WERI-Rb-1 (cell line): ENCODE measurements at regions not wholly inside any gene's neighbourhood (a gene's known extent, or its start where the extent isn't known, plus 50 kb on each side); places are given as distances from the start of the nearest gene placed in this dataset.

Experiments
- DNase-seq: peaks from one replicate; pipeline ENCODE4 v3.0.0-alpha.2; 2020
- H3K27ac ChIP-seq: fragments of 250-450 bp; sonication (Bioruptor Pico); 2 replicates; pipeline ENCODE4 v1.5.1; 2020; ENCODE audit warnings: mild to moderate bottlenecking, moderate library complexity
- H3K27me3 ChIP-seq: fragments of 250-450 bp; sonication (Bioruptor Pico); 2 replicates; pipeline ENCODE4 v1.5.1; 2021; ENCODE audit warnings: mild to moderate bottlenecking, low read depth, moderate library complexity; ENCODE audit not compliant: insufficient read depth, severe bottlenecking
- H3K36me3 ChIP-seq: fragments of 250-450 bp; sonication (Bioruptor Pico); 2 replicates; pipeline ENCODE4 v1.5.1; 2020; ENCODE audit warnings: mild to moderate bottlenecking, moderate library complexity
- H3K4me3 ChIP-seq: 2 replicates; pipeline ENCODE4 v1.5.1; 2011; ENCODE audit warnings: low read depth, mild to moderate bottlenecking, control low read depth, low read length
- H3K9me3 ChIP-seq: fragments of 250-450 bp; sonication (Bioruptor Pico); 2 replicates; pipeline ENCODE4 v1.5.1; 2021; ENCODE audit warnings: mild to moderate bottlenecking, moderate library complexity; ENCODE audit not compliant: severe bottlenecking
- CTCF ChIP-seq: IDR thresholded peaks from 2 replicates; pipeline ENCODE4 v1.5.1; 2011; ENCODE audit warnings: low read depth, mild to moderate bottlenecking, control low read depth, inconsistent platforms, low read length

- H3K27ac ChIP-seq: no peak overlapping the region
- DNase-seq: no peak
- H3K27me3 ChIP-seq: no peaks in the 10 kb centered on the region
- H3K9me3 ChIP-seq: no peaks in the 10 kb centered on the region
- TF ChIP-seq CTCF: no peak
- H3K36me3 ChIP-seq: no peaks in the 10 kb centered on the region
- H3K4me3 ChIP-seq: no peak overlapping the region
These were observed 606.3 kb downstream of the KCNJ2 start for GRCh38 chr17:70775679-70776078.

- Histone ChIP-seq H3K27ac (no peak overlapping the region), H3K4me3 (no peak overlapping the region), H3K27me3 (no peaks in the 10 kb centered on the region), H3K9me3 (no peaks in the 10 kb centered on the region), H3K36me3 (no peaks in the 10 kb centered on the region)
- no peak for TF ChIP-seq CTCF
- DNase-seq: no peak
These were observed 607.1 kb downstream of the KCNJ2 start for GRCh38 chr17:70776441-70776840.

GRCh38 chr17:70780031-70780430 lies 610.7 kb downstream of the KCNJ2 start:
- Histone ChIP-seq H3K9me3 (no peaks in the 10 kb centered on the region), H3K36me3 (no peaks in the 10 kb centered on the region), H3K27ac (no peak overlapping the region), H3K27me3 (no peaks in the 10 kb centered on the region), H3K4me3 (no peak overlapping the region)
- TF ChIP-seq CTCF: no peak
- no peak for DNase-seq

GRCh38 chr17:70786081-70786480 lies 616.7 kb downstream of the KCNJ2 start:
- H3K4me3 ChIP-seq: no peak overlapping the region
- no peaks in the 10 kb centered on the region for H3K9me3 ChIP-seq
- H3K27me3 ChIP-seq: no peaks in the 10 kb centered on the region
- no peak for TF ChIP-seq CTCF
- no peak for DNase-seq
- no peak overlapping the region for H3K27ac ChIP-seq
- H3K36me3 ChIP-seq: no peaks in the 10 kb centered on the region

GRCh38 chr17:70787721-70788300 lies 618.5 kb downstream of the KCNJ2 start:
- Histone ChIP-seq H3K27ac (no peak overlapping the region), H3K36me3 (no peaks in the 10 kb centered on the region), H3K27me3 (no peaks in the 10 kb centered on the region), H3K9me3 (no peaks in the 10 kb centered on the region), H3K4me3 (no peak overlapping the region)
- no peak for TF ChIP-seq CTCF
- no peak for DNase-seq

- TF ChIP-seq CTCF: no peak
- no peak overlapping the region for H3K4me3 ChIP-seq
- no peaks in the 10 kb centered on the region for H3K9me3 ChIP-seq
- no peaks in the 10 kb centered on the region for H3K27me3 ChIP-seq
- H3K36me3 ChIP-seq: no peaks in the 10 kb centered on the region
- H3K27ac ChIP-seq: no peak overlapping the region
- DNase-seq: no peak
These were observed 622.6 kb downstream of the KCNJ2 start for GRCh38 chr17:70791748-70792443.
